ENCODE measurements at regions not wholly inside any gene's neighbourhood (a gene's known extent, or its start where the extent isn't known, plus 50 kb on each side); places are given as distances from the start of the nearest gene placed in this dataset.

GRCh38 chr1:213683529-213683928 is 304.2 kb upstream of the PROX1 start:
- Histone ChIP-seq H3K4me1 (no peaks in the 10 kb centered on the region), H3K27ac (no peak overlapping the region), H3K27me3 (no peaks in the 10 kb centered on the region), H3K36me3 (no peaks in the 10 kb centered on the region), H3K9me3 (no peaks in the 10 kb centered on the region), H3K4me3 (no peak overlapping the region)
- ATAC-seq (no peak), DNase-seq (no peak)
- intact Hi-C loops (cut with DNase I; ENCODE audit: low total_unique reads) (no loop called here), in situ Hi-C loops (cut with MboI; ENCODE audit: low sequenced_read_pairs in 4 of 4) (no loop called here)
- TF ChIP-seq, protein P1, sequence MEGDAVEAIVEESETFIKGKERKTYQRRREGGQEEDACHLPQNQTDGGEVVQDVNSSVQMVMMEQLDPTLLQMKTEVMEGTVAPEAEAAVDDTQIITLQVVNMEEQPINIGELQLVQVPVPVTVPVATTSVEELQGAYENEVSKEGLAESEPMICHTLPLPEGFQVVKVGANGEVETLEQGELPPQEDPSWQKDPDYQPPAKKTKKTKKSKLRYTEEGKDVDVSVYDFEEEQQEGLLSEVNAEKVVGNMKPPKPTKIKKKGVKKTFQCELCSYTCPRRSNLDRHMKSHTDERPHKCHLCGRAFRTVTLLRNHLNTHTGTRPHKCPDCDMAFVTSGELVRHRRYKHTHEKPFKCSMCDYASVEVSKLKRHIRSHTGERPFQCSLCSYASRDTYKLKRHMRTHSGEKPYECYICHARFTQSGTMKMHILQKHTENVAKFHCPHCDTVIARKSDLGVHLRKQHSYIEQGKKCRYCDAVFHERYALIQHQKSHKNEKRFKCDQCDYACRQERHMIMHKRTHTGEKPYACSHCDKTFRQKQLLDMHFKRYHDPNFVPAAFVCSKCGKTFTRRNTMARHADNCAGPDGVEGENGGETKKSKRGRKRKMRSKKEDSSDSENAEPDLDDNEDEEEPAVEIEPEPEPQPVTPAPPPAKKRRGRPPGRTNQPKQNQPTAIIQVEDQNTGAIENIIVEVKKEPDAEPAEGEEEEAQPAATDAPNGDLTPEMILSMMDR (IDR thresholded peaks at IDR 0.05 in 4 of 5, conservative IDR thresholded peaks at IDR 0.05 in 1 of 5) = no peak
- TF ChIP-seq POLR2A (IDR thresholded peaks at IDR 0.05) = no peak

DNA sequence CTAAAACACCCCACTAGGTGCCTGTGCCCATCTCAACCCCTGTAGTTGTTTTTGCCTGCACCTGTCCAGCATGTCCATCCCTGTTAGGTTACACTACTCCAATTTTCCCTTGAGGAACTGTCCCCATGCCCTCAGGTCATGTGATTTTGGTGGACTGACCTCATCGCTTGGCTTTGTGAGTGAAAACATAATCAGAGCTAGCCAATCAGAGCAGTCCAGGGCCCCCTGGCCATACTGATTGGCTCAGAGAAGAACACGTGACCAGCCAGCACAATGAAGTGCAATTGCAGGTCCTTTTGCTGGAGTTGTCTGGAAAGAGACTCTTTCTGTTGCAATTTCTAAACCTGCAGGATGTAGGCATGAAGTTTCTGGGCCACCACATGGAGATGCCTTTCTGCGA is 303.3 kb upstream of the PROX1 start:
- Histone ChIP-seq H3K27ac (no peak overlapping the region), H3K27me3 (no peaks in the 10 kb centered on the region), H3K36me3 (no peaks in the 10 kb centered on the region), H3K9me3 (no peaks in the 10 kb centered on the region), H3K4me1 (no peaks in the 10 kb centered on the region), H3K4me3 (no peak overlapping the region)
- no peak for TF ChIP-seq POLR2A (IDR thresholded peaks at IDR 0.05)
- TF ChIP-seq, protein P1 (IDR thresholded peaks at IDR 0.05 in 4 of 5, conservative IDR thresholded peaks at IDR 0.05 in 1 of 5) = no peak
- ATAC-seq (no peak), DNase-seq (no peak)
- in situ Hi-C loops (cut with MboI; ENCODE audit: low sequenced_read_pairs in 4 of 4) = no loop called here
- intact Hi-C loops (cut with DNase I; ENCODE audit: low total_unique reads) = no loop called here

DNA sequence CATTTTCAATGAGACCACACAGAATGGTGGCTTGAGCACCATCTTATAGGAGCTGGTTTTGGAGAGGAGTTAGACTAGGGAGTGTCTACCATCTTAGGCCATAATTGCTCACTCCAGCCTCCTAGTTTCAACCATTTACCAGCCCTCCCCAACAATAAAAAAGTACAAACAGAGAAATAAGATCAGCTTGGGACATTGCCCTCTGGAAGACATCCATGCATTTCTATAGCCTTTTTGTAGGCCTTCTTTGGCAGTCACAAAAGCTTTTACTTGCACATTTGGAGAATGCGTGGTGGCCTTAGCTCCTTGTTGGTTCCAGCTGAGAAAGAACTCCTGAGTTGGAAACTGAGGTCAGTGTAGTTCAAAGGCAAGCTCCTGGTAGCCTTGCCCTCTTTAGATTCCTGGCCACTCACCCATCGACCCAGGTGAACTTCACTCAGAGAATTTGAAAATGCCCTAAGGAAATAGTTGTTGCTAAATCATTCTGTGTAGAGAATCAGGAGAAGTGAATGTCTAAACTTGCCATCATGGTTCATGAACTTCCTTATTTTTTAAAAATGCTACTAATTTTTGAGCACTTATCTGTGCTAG is 301.7 kb upstream of the PROX1 start:
- Histone ChIP-seq H3K4me1 (no peaks in the 10 kb centered on the region), H3K4me3 (no peak overlapping the region), H3K27ac (no peak overlapping the region), H3K27me3 (no peaks in the 10 kb centered on the region), H3K36me3 (no peaks in the 10 kb centered on the region), H3K9me3 (no peaks in the 10 kb centered on the region)
- ATAC-seq (no peak), DNase-seq (no peak)
- intact Hi-C loops (cut with DNase I; ENCODE audit: low total_unique reads) = no loop called here
- TF ChIP-seq, protein P1 (IDR thresholded peaks at IDR 0.05 in 4 of 5, conservative IDR thresholded peaks at IDR 0.05 in 1 of 5) = no peak
- no peak for TF ChIP-seq POLR2A (IDR thresholded peaks at IDR 0.05)
- in situ Hi-C loops (cut with MboI; ENCODE audit: low sequenced_read_pairs in 4 of 4) = no loop called here

- Histone ChIP-seq H3K27ac (no peak overlapping the region), H3K9me3 (no peaks in the 10 kb centered on the region), H3K36me3 (no peaks in the 10 kb centered on the region), H3K27me3 (no peaks in the 10 kb centered on the region), H3K4me1 (no peaks in the 10 kb centered on the region), H3K4me3 (no peak overlapping the region)
- ATAC-seq = no peak
- in situ Hi-C loops (cut with MboI; ENCODE audit: low sequenced_read_pairs in 4 of 4) = no loop called here
- intact Hi-C loops (cut with DNase I; ENCODE audit: low total_unique reads) = no loop called here
- TF ChIP-seq, protein P1 (IDR thresholded peaks at IDR 0.05 in 4 of 5, conservative IDR thresholded peaks at IDR 0.05 in 1 of 5) = no peak
- no peak for TF ChIP-seq POLR2A (IDR thresholded peaks at IDR 0.05)
- no peak for DNase-seq
Measured at GRCh38 chr1:213686983-213687382, 300.8 kb upstream of the PROX1 start.

GRCh38 chr1:213687832-213688231 is 299.9 kb upstream of the PROX1 start:
- Histone ChIP-seq H3K36me3 (no peaks in the 10 kb centered on the region), H3K27me3 (no peaks in the 10 kb centered on the region), H3K4me1 (no peaks in the 10 kb centered on the region), H3K27ac (no peak overlapping the region), H3K9me3 (no peaks in the 10 kb centered on the region), H3K4me3 (no peak overlapping the region)
- no peak for DNase-seq
- ATAC-seq = no peak
- in situ Hi-C loops (cut with MboI; ENCODE audit: low sequenced_read_pairs in 4 of 4) = no loop called here
- no peak for TF ChIP-seq POLR2A (IDR thresholded peaks at IDR 0.05)
- TF ChIP-seq, protein P1 (IDR thresholded peaks at IDR 0.05 in 4 of 5, conservative IDR thresholded peaks at IDR 0.05 in 1 of 5) = no peak
- intact Hi-C loops (cut with DNase I; ENCODE audit: low total_unique reads) = no loop called here
